ENCODE measurements at regions not wholly inside any gene's neighbourhood (a gene's known extent, or its start where the extent isn't known, plus 50 kb on each side); places are given as distances from the start of the nearest gene placed in this dataset.
"Not testable (repeated sequence)": the region's sequence is repeated elsewhere in the genome, so short reads cannot be mapped to it uniquely, and the experiment has no call there.

DNA sequence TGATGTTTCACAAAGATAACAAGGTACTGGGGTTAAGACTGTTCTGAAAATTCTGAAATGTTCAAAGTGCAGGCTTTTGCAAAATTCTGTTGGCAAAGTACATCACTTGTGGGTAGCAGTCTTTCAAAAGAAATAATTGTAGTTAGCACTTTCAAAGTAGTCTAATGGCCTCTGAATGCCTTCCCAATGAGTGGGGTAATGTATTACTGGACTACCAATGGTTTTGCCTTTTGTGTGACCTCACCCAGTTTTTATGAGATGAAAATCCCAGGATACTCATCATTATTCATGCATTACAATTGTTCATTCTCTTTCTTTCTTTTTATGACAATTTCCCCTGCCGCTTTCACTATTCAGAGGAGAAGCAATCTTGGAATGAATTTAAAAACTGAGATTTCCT, 686.1 kb downstream of the GLUD2 start:
- H3K9me3 ChIP-seq, result no peaks in the 10 kb centered on the region
- H3K27me3 ChIP-seq, result no peaks in the 10 kb centered on the region
- H3K4me1 ChIP-seq, result no peaks in the 10 kb centered on the region
- WGBS, 2 donors, result 86 to 100% methylated on average over 1 of the region's 1 CpG
- no peaks in the 10 kb centered on the region for H3K36me3 ChIP-seq
- H3K4me3 ChIP-seq (replicated peaks in 1 of 3), result no peak overlapping the region
- DNase-seq, result no peak
- intact Hi-C loops (cut with DNase I), result no loop called here
- H3K27ac ChIP-seq, result no peak overlapping the region
- TF ChIP-seq, protein P1, sequence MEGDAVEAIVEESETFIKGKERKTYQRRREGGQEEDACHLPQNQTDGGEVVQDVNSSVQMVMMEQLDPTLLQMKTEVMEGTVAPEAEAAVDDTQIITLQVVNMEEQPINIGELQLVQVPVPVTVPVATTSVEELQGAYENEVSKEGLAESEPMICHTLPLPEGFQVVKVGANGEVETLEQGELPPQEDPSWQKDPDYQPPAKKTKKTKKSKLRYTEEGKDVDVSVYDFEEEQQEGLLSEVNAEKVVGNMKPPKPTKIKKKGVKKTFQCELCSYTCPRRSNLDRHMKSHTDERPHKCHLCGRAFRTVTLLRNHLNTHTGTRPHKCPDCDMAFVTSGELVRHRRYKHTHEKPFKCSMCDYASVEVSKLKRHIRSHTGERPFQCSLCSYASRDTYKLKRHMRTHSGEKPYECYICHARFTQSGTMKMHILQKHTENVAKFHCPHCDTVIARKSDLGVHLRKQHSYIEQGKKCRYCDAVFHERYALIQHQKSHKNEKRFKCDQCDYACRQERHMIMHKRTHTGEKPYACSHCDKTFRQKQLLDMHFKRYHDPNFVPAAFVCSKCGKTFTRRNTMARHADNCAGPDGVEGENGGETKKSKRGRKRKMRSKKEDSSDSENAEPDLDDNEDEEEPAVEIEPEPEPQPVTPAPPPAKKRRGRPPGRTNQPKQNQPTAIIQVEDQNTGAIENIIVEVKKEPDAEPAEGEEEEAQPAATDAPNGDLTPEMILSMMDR (IDR thresholded peaks at IDR 0.05), result no peak
- TF ChIP-seq POLR2A (IDR thresholded peaks at IDR 0.05), result no peak

DNA sequence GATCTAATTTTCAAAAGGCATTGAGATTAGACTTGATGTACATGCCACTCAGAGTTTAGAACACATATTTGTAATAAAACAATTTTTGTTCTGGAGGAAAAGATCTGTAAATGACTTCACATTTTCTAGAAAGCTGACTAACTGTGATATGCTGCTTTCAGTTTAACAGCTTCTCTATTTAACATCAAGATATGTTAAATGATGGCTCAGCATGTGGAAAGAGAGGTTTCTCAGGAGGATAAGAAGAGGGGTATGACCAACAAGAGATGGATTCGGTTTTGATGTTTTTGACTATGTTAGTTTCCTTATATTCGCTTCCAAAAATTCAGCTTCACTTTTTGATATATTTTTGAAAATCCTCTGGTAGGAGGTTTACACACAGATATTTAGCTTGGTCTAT, 698.7 kb downstream of the GLUD2 start:
- no peak for DNase-seq
- 81 to 88% methylated on average over 2 of the region's 2 CpGs for WGBS, 2 donors
- Histone ChIP-seq H3K9me3 (no peaks in the 10 kb centered on the region), H3K4me1 (no peaks in the 10 kb centered on the region), H3K27ac (no peak overlapping the region), H3K4me3 (replicated peaks in 1 of 3) (no peak overlapping the region), H3K36me3 (no peaks in the 10 kb centered on the region), H3K27me3 (no peaks in the 10 kb centered on the region)
- TF ChIP-seq POLR2A (IDR thresholded peaks at IDR 0.05), result no peak
- TF ChIP-seq, protein P1 (IDR thresholded peaks at IDR 0.05), result no peak
- intact Hi-C loops (cut with DNase I), result no loop called here

DNA sequence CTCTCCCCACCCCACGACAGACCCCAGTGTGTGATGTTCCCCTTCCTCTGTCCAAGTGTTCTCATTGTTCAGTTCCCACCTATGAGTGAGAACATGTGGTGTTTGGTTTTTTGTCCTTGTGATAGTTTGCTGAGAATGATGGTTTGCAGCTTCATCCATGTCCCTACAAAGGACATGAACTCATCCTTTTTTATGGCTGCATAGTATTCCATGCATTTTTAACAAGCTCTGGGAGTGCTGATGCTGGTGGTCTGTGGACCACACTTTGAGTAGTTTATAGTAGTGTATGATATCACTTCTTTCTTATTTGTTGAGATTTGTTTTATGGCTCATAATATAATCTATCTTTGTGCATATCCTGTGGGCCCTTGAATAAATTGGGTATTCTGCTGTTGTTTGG, 706.2 kb downstream of the GLUD2 start:
- H3K27ac ChIP-seq; intact Hi-C loops (cut with DNase I): not testable (repeated sequence)

DNA sequence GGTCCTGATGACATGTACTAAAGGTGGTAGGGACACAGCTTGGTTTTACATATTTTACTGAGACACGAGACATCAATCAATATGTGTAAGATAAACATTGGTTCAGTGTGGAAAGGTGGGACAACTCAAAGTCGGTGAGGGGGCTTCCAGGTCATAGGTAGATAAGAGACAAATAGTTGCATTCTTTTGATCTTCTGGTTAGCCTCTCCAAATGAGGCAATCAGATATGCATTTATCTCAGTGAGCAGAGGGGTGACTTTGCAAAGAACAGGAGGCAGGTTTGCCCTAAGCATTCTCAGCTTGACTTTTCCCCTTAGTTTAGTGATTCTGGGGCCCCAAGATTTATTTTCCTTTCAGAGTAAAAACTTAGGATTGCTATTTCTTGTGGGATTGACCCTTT, 706.9 kb downstream of the GLUD2 start:
- no peak overlapping the region for H3K4me3 ChIP-seq (replicated peaks in 1 of 3)
- H3K27me3 ChIP-seq, result no peaks in the 10 kb centered on the region
- DNase-seq, result no peak
- no peak overlapping the region for H3K27ac ChIP-seq
- H3K9me3 ChIP-seq, result no peaks in the 10 kb centered on the region
- intact Hi-C loops (cut with DNase I), result no loop called here
- no peaks in the 10 kb centered on the region for H3K36me3 ChIP-seq
- 74 to 82% methylated on average over 2 of the region's 2 CpGs for WGBS, 2 donors
- no peak for TF ChIP-seq POLR2A (IDR thresholded peaks at IDR 0.05)
- TF ChIP-seq, protein P1 (IDR thresholded peaks at IDR 0.05), result no peak
- H3K4me1 ChIP-seq, result no peaks in the 10 kb centered on the region

More for the DNA sequence above, 706.2 kb downstream of the GLUD2 start:
- H3K4me3 ChIP-seq (replicated peaks in 1 of 3); H3K27me3 ChIP-seq; H3K36me3 ChIP-seq; H3K4me1 ChIP-seq; DNase-seq; H3K9me3 ChIP-seq: not testable (repeated sequence)
- WGBS, 2 donors, result 64 to 78% methylated on average over 1 of the region's 1 CpG

DNA sequence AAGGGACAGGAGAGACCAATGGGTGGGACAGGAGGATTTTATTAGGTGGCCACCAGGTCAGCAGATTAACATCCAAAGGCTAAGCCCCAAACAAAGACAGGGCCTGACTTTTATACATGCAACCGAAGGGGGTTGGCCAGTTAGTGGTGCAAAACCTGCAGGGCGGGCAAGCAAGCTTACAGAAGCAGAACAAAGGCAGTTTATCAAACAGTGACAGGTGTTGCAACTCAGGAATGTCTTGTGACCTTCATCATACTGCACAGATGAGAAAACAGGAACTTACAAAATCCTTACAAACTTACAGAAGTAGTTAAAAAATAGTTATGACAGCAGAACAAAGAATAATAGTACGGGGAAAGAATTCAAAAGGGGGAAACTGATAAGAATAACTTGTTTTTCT, 708.1 kb downstream of the GLUD2 start:
- no peaks in the 10 kb centered on the region for H3K36me3 ChIP-seq
- H3K27me3 ChIP-seq, result no peaks in the 10 kb centered on the region
- no peak overlapping the region for H3K4me3 ChIP-seq (replicated peaks in 1 of 3)
- DNase-seq, result no peak
- TF ChIP-seq POLR2A (IDR thresholded peaks at IDR 0.05), result no peak
- TF ChIP-seq, protein P1 (IDR thresholded peaks at IDR 0.05), result no peak
- no peaks in the 10 kb centered on the region for H3K4me1 ChIP-seq
- intact Hi-C loops (cut with DNase I), result no loop called here
- WGBS, 2 donors, result 63 to 66% methylated on average over 3 of the region's 3 CpGs
- no peaks in the 10 kb centered on the region for H3K9me3 ChIP-seq
- no peak overlapping the region for H3K27ac ChIP-seq

DNA sequence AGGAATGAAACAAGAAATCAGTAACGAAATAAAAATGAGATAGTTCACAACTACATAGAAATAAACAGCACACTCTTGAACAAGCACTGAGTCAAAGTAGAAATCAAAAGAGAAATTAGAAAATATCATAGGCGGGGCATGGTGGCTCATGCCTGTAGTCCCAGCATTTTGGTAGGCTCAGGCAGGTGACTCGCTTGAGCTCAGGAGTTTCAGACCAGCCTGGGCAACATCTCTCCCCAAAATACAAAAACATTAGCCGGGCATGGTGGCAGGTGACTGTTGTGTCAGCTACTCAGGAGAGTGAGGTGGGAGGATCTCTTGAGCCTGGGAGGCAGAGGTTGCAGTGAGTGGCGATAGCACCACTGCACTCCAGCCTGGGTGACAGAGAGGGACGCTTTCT, 714.4 kb downstream of the GLUD2 start:
- DNase-seq, result no peak
- no peaks in the 10 kb centered on the region for H3K9me3 ChIP-seq
- H3K4me3 ChIP-seq (replicated peaks in 1 of 3), result no peak overlapping the region
- TF ChIP-seq POLR2A (IDR thresholded peaks at IDR 0.05), result no peak
- TF ChIP-seq, protein P1 (IDR thresholded peaks at IDR 0.05), result no peak
- H3K27me3 ChIP-seq, result no peaks in the 10 kb centered on the region
- no peak overlapping the region for H3K27ac ChIP-seq
- H3K4me1 ChIP-seq, result no peaks in the 10 kb centered on the region
- H3K36me3 ChIP-seq, result no peaks in the 10 kb centered on the region
- WGBS, 2 donors, result 67 to 68% methylated on average over 6 of the region's 6 CpGs
- intact Hi-C loops (cut with DNase I), result no loop called here

All from thyroid gland (tissue), 4 donors.